Fibroblast of villous mesenchyme (primary cell): ENCODE measurements at regions not wholly inside any gene's neighbourhood (a gene's known extent, or its start where the extent isn't known, plus 50 kb on each side); places are given as distances from the start of the nearest gene placed in this dataset.

ENCODE experiments used
- DNase-seq: peaks from one replicate; pipeline ENCODE4 v3.0.0-alpha.2; 2010; ENCODE audit warnings: low read depth
- H3K4me3 ChIP-seq: 2 replicates; pipeline ENCODE4 v1.5.1; 2011; ENCODE audit warnings: low read depth, mild to moderate bottlenecking, low read length
- TF ChIP-seq, protein P1 (sequence below): IDR thresholded peaks from 2 replicates; pipeline ENCODE4 v1.5.1; 2012; ENCODE audit warnings: low read depth, mild to moderate bottlenecking, low read length; ENCODE audit not compliant: insufficient read depth

DNA sequence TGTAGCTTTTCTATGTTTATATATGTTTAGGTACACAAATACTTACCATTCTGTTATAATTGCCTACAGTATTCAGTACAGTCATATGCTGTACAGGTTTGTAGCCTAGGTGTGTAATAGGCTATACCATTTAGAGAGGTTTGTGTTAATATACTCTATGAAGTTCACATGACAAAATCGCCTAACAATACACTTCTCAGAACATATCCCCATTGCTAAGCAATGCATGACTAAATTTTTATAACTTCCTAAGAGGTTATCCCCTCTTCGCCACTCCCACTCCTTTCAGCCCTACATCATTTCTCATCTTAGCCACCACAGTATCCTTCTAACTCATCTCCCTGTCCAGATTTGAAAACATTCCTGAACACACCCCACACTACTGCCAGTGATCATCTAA is 83.7 kb upstream of the ZCCHC13 start:
- H3K4me3 ChIP-seq: no peak overlapping the region
- DNase-seq: no peak
- TF ChIP-seq, protein P1, sequence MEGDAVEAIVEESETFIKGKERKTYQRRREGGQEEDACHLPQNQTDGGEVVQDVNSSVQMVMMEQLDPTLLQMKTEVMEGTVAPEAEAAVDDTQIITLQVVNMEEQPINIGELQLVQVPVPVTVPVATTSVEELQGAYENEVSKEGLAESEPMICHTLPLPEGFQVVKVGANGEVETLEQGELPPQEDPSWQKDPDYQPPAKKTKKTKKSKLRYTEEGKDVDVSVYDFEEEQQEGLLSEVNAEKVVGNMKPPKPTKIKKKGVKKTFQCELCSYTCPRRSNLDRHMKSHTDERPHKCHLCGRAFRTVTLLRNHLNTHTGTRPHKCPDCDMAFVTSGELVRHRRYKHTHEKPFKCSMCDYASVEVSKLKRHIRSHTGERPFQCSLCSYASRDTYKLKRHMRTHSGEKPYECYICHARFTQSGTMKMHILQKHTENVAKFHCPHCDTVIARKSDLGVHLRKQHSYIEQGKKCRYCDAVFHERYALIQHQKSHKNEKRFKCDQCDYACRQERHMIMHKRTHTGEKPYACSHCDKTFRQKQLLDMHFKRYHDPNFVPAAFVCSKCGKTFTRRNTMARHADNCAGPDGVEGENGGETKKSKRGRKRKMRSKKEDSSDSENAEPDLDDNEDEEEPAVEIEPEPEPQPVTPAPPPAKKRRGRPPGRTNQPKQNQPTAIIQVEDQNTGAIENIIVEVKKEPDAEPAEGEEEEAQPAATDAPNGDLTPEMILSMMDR: no peak

DNA sequence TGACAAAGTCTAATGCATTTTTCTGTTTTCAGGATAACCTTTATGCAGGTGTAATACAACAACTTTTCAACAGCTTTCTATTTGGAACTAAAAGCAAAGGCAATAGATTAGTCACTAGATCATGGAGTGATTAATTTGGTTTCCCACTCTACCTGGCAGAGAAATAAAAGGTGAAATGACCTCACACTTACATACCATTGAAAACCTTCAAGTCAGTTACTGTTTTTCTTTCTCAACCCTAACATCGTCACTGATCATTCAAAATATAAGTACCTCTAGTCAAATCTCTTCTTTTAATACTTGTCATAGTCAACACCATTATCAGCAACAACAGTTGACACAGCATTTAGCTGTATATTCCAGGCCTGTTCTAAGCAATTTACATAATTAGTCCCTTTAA is 85.1 kb upstream of the ZCCHC13 start:
- no peak for DNase-seq
- TF ChIP-seq, protein P1: no peak

DNA sequence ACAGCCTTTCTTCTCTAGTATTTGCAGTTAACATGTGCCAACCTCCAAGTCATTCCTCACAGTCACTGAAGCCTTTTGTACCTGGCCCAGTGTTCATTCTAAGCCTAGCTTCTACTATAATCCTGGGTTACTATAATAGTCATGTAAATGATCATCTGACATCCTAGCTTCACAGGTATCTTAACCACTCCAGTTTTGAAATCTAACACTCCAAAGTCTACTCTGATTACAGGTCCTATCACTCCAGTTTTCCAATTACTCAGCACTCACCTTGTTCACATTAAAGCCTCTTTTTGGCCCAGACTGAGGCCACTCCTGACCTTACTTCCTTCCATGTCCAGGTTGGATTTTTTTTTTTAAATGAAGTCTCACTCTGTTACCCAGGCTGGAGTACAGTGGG is 87.6 kb upstream of the ZCCHC13 start:
- TF ChIP-seq, protein P1: no peak
- no peak for DNase-seq
- no peak overlapping the region for H3K4me3 ChIP-seq

More for the DNA sequence above, 85.1 kb upstream of the ZCCHC13 start:
- H3K4me3 ChIP-seq: no peak overlapping the region

DNA sequence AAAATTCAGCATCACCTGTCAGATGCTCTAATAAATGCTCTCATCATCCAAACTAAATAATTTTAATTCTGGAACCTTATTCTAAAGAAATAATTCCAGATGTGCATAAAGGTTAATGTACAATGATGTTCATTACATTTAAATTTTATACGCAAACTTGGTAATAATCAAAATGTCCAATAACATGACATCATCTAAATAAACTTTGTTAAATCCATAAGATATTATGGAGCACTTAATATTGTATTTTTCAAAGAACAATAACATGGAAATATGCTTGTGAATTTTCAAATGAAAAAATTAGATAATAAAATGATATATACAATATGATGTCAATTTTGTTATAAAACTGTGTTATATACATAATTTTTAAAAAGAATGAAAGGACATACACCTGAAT is 92.1 kb upstream of the ZCCHC13 start:
- H3K4me3 ChIP-seq: no peak overlapping the region
- TF ChIP-seq, protein P1: no peak

DNA sequence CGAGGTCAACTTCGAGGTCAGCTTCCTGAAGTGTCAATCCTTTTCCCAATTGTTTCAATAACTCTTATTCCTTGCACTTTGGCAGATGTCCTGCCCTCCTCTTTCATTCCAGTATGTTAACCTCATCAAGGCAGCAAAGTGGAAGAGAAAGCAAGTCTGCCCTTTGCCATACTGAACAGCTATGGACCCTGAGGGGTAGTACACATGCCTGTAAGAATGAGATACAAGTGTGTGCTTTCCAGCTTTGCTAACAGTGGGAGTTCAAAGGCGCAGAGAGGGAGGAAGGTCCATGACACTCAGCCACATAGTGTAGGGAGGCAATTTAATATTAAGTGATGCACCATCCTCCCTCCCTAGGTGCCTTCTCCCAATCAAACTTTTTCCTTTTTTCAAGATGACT is 96.4 kb upstream of the ZCCHC13 start:
- H3K4me3 ChIP-seq: no peak overlapping the region
- DNase-seq: no peak
- TF ChIP-seq, protein P1: no peak

More for the DNA sequence above, 92.1 kb upstream of the ZCCHC13 start:
- no peak for DNase-seq

DNA sequence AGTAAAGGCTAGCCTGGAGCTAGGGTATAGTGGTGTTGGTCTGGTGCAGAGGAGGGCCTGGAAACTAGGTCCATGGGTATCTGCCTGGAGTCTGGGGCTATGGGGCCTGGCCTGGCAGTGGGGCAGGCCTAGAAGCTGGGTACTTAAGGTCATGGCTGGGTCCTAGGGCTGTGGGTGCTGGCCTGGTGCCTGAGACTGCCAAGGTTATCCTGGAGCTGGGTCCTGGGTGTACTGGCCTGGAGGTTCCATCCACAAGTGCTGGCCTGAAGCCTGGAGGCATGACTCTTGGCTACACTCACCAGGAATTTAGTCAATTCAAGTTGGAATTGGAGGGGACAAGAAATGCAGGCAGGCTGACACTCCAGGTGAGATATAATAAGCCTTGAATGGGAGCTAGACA is 108.4 kb upstream of the ZCCHC13 start:
- TF ChIP-seq, protein P1: no peak
- H3K4me3 ChIP-seq: no peak overlapping the region
- DNase-seq: no peak

DNA sequence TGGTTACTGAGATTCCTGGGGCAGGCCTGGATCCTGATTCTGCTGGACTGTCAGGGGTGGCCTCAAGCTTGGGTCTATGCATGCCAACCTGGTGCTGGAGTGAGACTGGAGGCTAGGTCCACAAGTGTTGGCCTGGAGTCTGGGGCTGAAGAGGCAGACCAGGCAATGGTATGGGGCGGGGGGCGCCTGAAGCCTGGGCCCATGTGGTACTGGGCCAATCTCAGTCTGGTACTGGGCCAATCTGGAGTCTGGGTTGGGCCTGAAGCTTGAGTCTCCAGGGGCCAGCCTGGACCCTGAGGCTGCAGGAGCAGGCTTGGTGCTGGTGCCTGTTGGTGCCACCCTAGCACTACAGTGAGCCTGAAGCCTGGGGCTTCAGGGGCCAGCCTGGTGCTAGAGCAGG is 108.9 kb upstream of the ZCCHC13 start:
- TF ChIP-seq, protein P1: no peak
- DNase-seq: no peak
- no peak overlapping the region for H3K4me3 ChIP-seq
